ENCODE measurements at regions not wholly inside any gene's neighbourhood (a gene's known extent, or its start where the extent isn't known, plus 50 kb on each side); places are given as distances from the start of the nearest gene placed in this dataset.

DNA sequence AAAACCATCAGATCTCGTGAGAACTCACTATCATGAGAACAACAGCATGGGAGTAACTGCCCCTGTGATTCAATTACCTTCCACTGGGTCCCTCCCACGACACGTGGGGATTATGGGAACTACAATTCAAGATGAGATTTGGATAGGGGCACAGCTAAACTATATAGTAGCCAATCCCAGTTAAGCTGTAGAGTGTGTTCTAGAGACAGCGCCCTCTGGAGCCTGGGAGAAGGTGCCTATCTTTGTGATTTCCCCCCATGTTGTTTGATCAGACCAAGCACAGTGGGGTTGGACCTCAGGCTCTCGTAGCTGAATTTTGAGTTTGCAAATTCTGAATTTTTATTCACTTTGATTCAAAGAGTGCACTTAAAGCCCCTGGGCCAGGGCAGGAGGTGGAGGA lies 108.2 kb upstream of the TWIST2 start:
- TF ChIP-seq GATA3 (IDR thresholded peaks at IDR 0.05; ENCODE audit: low read depth, low read length) (no peak), GATA2 (IDR thresholded peaks at IDR 0.05; ENCODE audit: low read depth, low read length) (no peak)

All from SH-SY5Y (cell line).